ENCODE measurements at regions not wholly inside any gene's neighbourhood (a gene's known extent, or its start where the extent isn't known, plus 50 kb on each side); places are given as distances from the start of the nearest gene placed in this dataset.
A peak's percentile ranks its signal among the peaks of the same experiment; 100 is the strongest.
"Not testable (repeated sequence)": the region's sequence is repeated elsewhere in the genome, so short reads cannot be mapped to it uniquely, and the experiment has no call there.

GRCh38 chr6:6865611-6866010 lies 242.2 kb upstream of the RREB1 start:
- ATAC-seq (replicated peaks) = no peak
- H3K4me1 Mint-ChIP-seq = peaks cover 0 to 1% of the 10 kb centered on the region in 2 donors

GRCh38 chr6:6866656-6867403 lies 240.9 kb upstream of the RREB1 start:
- Mint-ChIP-seq H3K4me3 (no peak overlapping the region), H3K9me3 (no peaks in the 10 kb centered on the region), H3K4me1 (peaks cover 0 to 1% of the 10 kb centered on the region in 2 donors), H3K27me3 (peaks cover 0 to 4% of the 10 kb centered on the region in 2 donors), H3K27ac (no peak overlapping the region), H3K36me3 (no peaks in the 10 kb centered on the region)
- DNase-seq (no peak), ATAC-seq (replicated peaks) (no peak)

More at GRCh38 chr6:6865611-6866010, 242.2 kb upstream of the RREB1 start:
- no peak overlapping the region for H3K27ac Mint-ChIP-seq
- no peaks in the 10 kb centered on the region for H3K9me3 Mint-ChIP-seq
- no peak overlapping the region for H3K4me3 Mint-ChIP-seq
- no peaks in the 10 kb centered on the region for H3K36me3 Mint-ChIP-seq
- no peak for DNase-seq
- peaks cover 0 to 4% of the 10 kb centered on the region in 2 donors for H3K27me3 Mint-ChIP-seq

GRCh38 chr6:6867404-6867799 lies 240.4 kb upstream of the RREB1 start:
- no peak overlapping the region for H3K27ac Mint-ChIP-seq
- DNase-seq (no peak), ATAC-seq (replicated peaks) (no peak)
- peaks cover 0 to 1% of the 10 kb centered on the region in 2 donors for H3K4me1 Mint-ChIP-seq
- no peaks in the 10 kb centered on the region for H3K9me3 Mint-ChIP-seq
- no peak overlapping the region for H3K4me3 Mint-ChIP-seq
- H3K36me3 Mint-ChIP-seq = no peaks in the 10 kb centered on the region
- no peaks in the 10 kb centered on the region for H3K27me3 Mint-ChIP-seq

GRCh38 chr6:6869094-6869493 lies 238.7 kb upstream of the RREB1 start:
- Mint-ChIP-seq H3K4me3 (no peak overlapping the region), H3K4me1 (peaks cover 0 to 1% of the 10 kb centered on the region in 2 donors), H3K27me3 (no peaks in the 10 kb centered on the region), H3K36me3 (no peaks in the 10 kb centered on the region), H3K27ac (no peak overlapping the region), H3K9me3 (no peaks in the 10 kb centered on the region)
- DNase-seq = no peak
- ATAC-seq (replicated peaks) = no peak

GRCh38 chr6:6870921-6871320 lies 236.8 kb upstream of the RREB1 start:
- H3K9me3 Mint-ChIP-seq = no peaks in the 10 kb centered on the region
- no peak for ATAC-seq (replicated peaks)
- no peak overlapping the region for H3K27ac Mint-ChIP-seq
- no peaks in the 10 kb centered on the region for H3K36me3 Mint-ChIP-seq
- no peak for DNase-seq
- H3K4me3 Mint-ChIP-seq = no peak overlapping the region
- peaks cover 0 to 1% of the 10 kb centered on the region in 2 donors for H3K4me1 Mint-ChIP-seq
- H3K27me3 Mint-ChIP-seq = peaks cover 0 to 3% of the 10 kb centered on the region in 2 donors

- Mint-ChIP-seq H3K4me3 (no peak overlapping the region), H3K36me3 (no peaks in the 10 kb centered on the region), H3K4me1 (peaks cover 0 to 1% of the 10 kb centered on the region in 2 donors), H3K9me3 (no peaks in the 10 kb centered on the region), H3K27ac (no peak overlapping the region), H3K27me3 (peaks cover 0 to 6% of the 10 kb centered on the region in 2 donors)
- ATAC-seq (replicated peaks) (no peak), DNase-seq (no peak)
Observed at GRCh38 chr6:6872459-6873344, 235.1 kb upstream of the RREB1 start.

GRCh38 chr6:6873778-6874177 lies 234.0 kb upstream of the RREB1 start:
- no peaks in the 10 kb centered on the region for H3K9me3 Mint-ChIP-seq
- no peaks in the 10 kb centered on the region for H3K36me3 Mint-ChIP-seq
- DNase-seq (no peak), ATAC-seq (replicated peaks) (no peak)
- H3K27ac Mint-ChIP-seq = no peak overlapping the region
- H3K4me3 Mint-ChIP-seq = no peak overlapping the region
- H3K27me3 Mint-ChIP-seq = peaks cover 0 to 6% of the 10 kb centered on the region in 2 donors
- H3K4me1 Mint-ChIP-seq = peaks cover 1 to 2% of the 10 kb centered on the region in 2 donors

GRCh38 chr6:6875818-6876470 lies 231.8 kb upstream of the RREB1 start:
- Mint-ChIP-seq H3K9me3 (no peaks in the 10 kb centered on the region), H3K36me3 (no peaks in the 10 kb centered on the region), H3K4me1 (peaks cover 9 to 15% of the 10 kb centered on the region in 2 donors), H3K27ac (no peak overlapping the region), H3K27me3 (peaks cover 0 to 6% of the 10 kb centered on the region in 2 donors), H3K4me3 (no peak overlapping the region)
- ATAC-seq (replicated peaks) (no peak), DNase-seq (no peak)

GRCh38 chr6:6877792-6878191 lies 230.0 kb upstream of the RREB1 start:
- H3K27ac Mint-ChIP-seq; H3K9me3 Mint-ChIP-seq; DNase-seq; H3K36me3 Mint-ChIP-seq; ATAC-seq (replicated peaks); H3K4me3 Mint-ChIP-seq; H3K27me3 Mint-ChIP-seq: not testable (repeated sequence)
- peaks cover 14 to 22% of the 10 kb centered on the region in 2 donors for H3K4me1 Mint-ChIP-seq

GRCh38 chr6:6878887-6879585 lies 228.7 kb upstream of the RREB1 start:
- H3K9me3 Mint-ChIP-seq = no peaks in the 10 kb centered on the region
- H3K27me3 Mint-ChIP-seq = peaks cover 0 to 6% of the 10 kb centered on the region in 2 donors
- H3K4me1 Mint-ChIP-seq = peaks cover 16 to 25% of the 10 kb centered on the region in 2 donors
- DNase-seq = no peak
- no peak overlapping the region for H3K4me3 Mint-ChIP-seq
- no peaks in the 10 kb centered on the region for H3K36me3 Mint-ChIP-seq
- peak overlapping the region; percentile 91 for H3K27ac Mint-ChIP-seq
- ATAC-seq (replicated peaks) = peak; percentile 67 to 70

GRCh38 chr6:6879586-6879974 lies 228.2 kb upstream of the RREB1 start:
- H3K36me3 Mint-ChIP-seq, H3K9me3 Mint-ChIP-seq, H3K4me3 Mint-ChIP-seq, DNase-seq, H3K27me3 Mint-ChIP-seq: not testable (repeated sequence)
- peak; percentile 59 to 61 for ATAC-seq (replicated peaks)
- Mint-ChIP-seq H3K27ac (peak overlapping the region; percentile 91), H3K4me1 (peaks cover 16 to 25% of the 10 kb centered on the region in 2 donors)

- DNase-seq (no peak), ATAC-seq (replicated peaks) (no peak)
- Mint-ChIP-seq H3K27ac (no peak overlapping the region), H3K36me3 (no peaks in the 10 kb centered on the region), H3K9me3 (no peaks in the 10 kb centered on the region), H3K4me3 (no peak overlapping the region), H3K27me3 (peaks cover 0 to 3% of the 10 kb centered on the region in 2 donors), H3K4me1 (peaks cover 18 to 28% of the 10 kb centered on the region in 2 donors)
Observed at GRCh38 chr6:6880745-6881437, 226.9 kb upstream of the RREB1 start.

- Mint-ChIP-seq H3K27me3 (no peaks in the 10 kb centered on the region), H3K36me3 (no peaks in the 10 kb centered on the region), H3K9me3 (no peaks in the 10 kb centered on the region), H3K4me3 (no peak overlapping the region), H3K4me1 (peaks cover 18 to 32% of the 10 kb centered on the region in 2 donors), H3K27ac (no peak overlapping the region)
- DNase-seq = no peak
- ATAC-seq (replicated peaks) = no peak
Observed at GRCh38 chr6:6881438-6882225, 226.1 kb upstream of the RREB1 start.

Measured in stimulated activated naive B cell treated with anti-CD40 and anti-IgM and Interleukin-4, amounts not matched to agents 10 μg/mL and 1 μg/mL and 100 μg/mL, for 72 hours (primary cell).